GOT3 (cell line): ENCODE measurements at regions not wholly inside any gene's neighbourhood (a gene's known extent, or its start where the extent isn't known, plus 50 kb on each side); places are given as distances from the start of the nearest gene placed in this dataset.

Experiments used
- DNase-seq: peaks from one replicate; lab custom pipeline; 2025; ENCODE audit warnings: mixed read lengths; lab: John Stamatoyannopoulos, UW

GRCh38 chrX:39736216-39737211 is 361.2 kb downstream of the BCOR start:
- DNase-seq = peak; percentile 40

- DNase-seq = no peak
Observed at GRCh38 chrX:39739585-39739984, 358.2 kb downstream of the BCOR start.

GRCh38 chrX:39740078-39740477 is 357.7 kb downstream of the BCOR start:
- DNase-seq = no peak

- no peak for DNase-seq
Observed at GRCh38 chrX:39741904-39742303, 355.9 kb downstream of the BCOR start.

GRCh38 chrX:39745818-39746217 is 351.9 kb downstream of the BCOR start:
- DNase-seq = no peak

GRCh38 chrX:39749135-39749534 is 348.6 kb downstream of the BCOR start:
- no peak for DNase-seq

GRCh38 chrX:39749728-39750127 is 348.0 kb downstream of the BCOR start:
- DNase-seq = no peak

GRCh38 chrX:39750256-39750790 is 347.4 kb downstream of the BCOR start:
- DNase-seq = no peak

GRCh38 chrX:39750848-39751247 is 346.9 kb downstream of the BCOR start:
- no peak for DNase-seq

GRCh38 chrX:39752815-39753214 is 344.9 kb downstream of the BCOR start:
- DNase-seq = no peak

GRCh38 chrX:39753293-39753996 is 344.3 kb downstream of the BCOR start:
- no peak for DNase-seq

GRCh38 chrX:39755143-39756032 is 342.4 kb downstream of the BCOR start:
- DNase-seq = peak; percentile 74

- DNase-seq = no peak
Observed at GRCh38 chrX:39756086-39756883, 341.5 kb downstream of the BCOR start.

GRCh38 chrX:39757971-39758370 is 339.8 kb downstream of the BCOR start:
- no peak for DNase-seq

- no peak for DNase-seq
Observed at GRCh38 chrX:39758791-39759525, 338.8 kb downstream of the BCOR start.

GRCh38 chrX:39759526-39760224 is 338.1 kb downstream of the BCOR start:
- DNase-seq = no peak

- DNase-seq = no peak
Observed at GRCh38 chrX:39760930-39761329, 336.8 kb downstream of the BCOR start.

- DNase-seq = no peak
Observed at GRCh38 chrX:39762266-39762841, 335.4 kb downstream of the BCOR start.

- DNase-seq = no peak
Observed at GRCh38 chrX:39764441-39764914, 333.3 kb downstream of the BCOR start.
